Sigmoid colon (tissue), 4 donors: ENCODE measurements at regions not wholly inside any gene's neighbourhood (a gene's known extent, or its start where the extent isn't known, plus 50 kb on each side); places are given as distances from the start of the nearest gene placed in this dataset.

Source experiments
- EP300 ChIP-seq, 4 donors: sonication (generic); formaldehyde crosslinking; IDR thresholded peaks; one replicate each; pipeline ENCODE4 v1.6.1; 2017; ENCODE audit warnings: antibody characterized with exemption in 4 of 4
- POLR2A ChIP-seq, 2 donors: fragments of 450-650 bp; IDR thresholded peaks; one replicate each; pipeline ENCODE4 v1.6.1; 2016; ENCODE audit warnings: antibody characterized with exemption in 2 of 2, mild to moderate bottlenecking in 2 of 2, moderate library complexity in 2 of 2
- POLR2AphosphoS5 ChIP-seq, 4 donors: sonication (generic); formaldehyde crosslinking; IDR thresholded peaks; one replicate each; pipeline ENCODE4 v1.6.1; 2017; ENCODE audit warnings: antibody characterized with exemption in 4 of 4
- TF ChIP-seq, protein P1 (sequence below), 4 experiments: fragments of 450-650 bp in 3 of 4; fragments of 200-600 bp in 1 of 4; IDR thresholded peaks; one replicate each; pipeline ENCODE4 v1.5.1; 2016 to 2019; ENCODE audit warnings: antibody characterized with exemption in 4 of 4, mild to moderate bottlenecking in 3 of 4, moderate library complexity in 2 of 4

DNA sequence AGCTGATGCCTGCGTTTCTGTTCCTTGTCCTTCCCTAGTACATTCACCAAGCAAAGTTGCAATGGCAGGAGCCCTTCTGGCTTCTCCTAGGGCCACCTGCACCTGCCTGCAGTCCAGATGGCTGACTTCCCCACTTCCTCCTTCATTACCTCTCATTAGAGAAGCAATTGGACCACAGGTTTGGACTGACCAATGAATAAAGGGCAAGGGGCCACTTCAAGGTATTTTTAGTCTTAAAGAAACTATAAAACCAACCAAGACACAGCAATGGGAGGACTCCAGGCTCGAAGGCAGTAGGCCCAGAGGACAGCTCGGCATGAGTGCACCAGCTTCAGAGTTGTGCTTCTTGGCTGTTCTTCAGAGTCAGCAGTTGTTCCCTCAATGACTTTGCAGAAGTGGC is 60.8 kb upstream of the ROR1 start:
- TF ChIP-seq, protein P1, sequence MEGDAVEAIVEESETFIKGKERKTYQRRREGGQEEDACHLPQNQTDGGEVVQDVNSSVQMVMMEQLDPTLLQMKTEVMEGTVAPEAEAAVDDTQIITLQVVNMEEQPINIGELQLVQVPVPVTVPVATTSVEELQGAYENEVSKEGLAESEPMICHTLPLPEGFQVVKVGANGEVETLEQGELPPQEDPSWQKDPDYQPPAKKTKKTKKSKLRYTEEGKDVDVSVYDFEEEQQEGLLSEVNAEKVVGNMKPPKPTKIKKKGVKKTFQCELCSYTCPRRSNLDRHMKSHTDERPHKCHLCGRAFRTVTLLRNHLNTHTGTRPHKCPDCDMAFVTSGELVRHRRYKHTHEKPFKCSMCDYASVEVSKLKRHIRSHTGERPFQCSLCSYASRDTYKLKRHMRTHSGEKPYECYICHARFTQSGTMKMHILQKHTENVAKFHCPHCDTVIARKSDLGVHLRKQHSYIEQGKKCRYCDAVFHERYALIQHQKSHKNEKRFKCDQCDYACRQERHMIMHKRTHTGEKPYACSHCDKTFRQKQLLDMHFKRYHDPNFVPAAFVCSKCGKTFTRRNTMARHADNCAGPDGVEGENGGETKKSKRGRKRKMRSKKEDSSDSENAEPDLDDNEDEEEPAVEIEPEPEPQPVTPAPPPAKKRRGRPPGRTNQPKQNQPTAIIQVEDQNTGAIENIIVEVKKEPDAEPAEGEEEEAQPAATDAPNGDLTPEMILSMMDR (IDR thresholded peaks at IDR 0.05), result no peak
- TF ChIP-seq EP300 (IDR thresholded peaks at IDR 0.05) (no peak), POLR2A (IDR thresholded peaks at IDR 0.05) (no peak), POLR2AphosphoS5 (IDR thresholded peaks at IDR 0.05) (no peak)
